ENCODE measurements at regions not wholly inside any gene's neighbourhood (a gene's known extent, or its start where the extent isn't known, plus 50 kb on each side); places are given as distances from the start of the nearest gene placed in this dataset.

DNA sequence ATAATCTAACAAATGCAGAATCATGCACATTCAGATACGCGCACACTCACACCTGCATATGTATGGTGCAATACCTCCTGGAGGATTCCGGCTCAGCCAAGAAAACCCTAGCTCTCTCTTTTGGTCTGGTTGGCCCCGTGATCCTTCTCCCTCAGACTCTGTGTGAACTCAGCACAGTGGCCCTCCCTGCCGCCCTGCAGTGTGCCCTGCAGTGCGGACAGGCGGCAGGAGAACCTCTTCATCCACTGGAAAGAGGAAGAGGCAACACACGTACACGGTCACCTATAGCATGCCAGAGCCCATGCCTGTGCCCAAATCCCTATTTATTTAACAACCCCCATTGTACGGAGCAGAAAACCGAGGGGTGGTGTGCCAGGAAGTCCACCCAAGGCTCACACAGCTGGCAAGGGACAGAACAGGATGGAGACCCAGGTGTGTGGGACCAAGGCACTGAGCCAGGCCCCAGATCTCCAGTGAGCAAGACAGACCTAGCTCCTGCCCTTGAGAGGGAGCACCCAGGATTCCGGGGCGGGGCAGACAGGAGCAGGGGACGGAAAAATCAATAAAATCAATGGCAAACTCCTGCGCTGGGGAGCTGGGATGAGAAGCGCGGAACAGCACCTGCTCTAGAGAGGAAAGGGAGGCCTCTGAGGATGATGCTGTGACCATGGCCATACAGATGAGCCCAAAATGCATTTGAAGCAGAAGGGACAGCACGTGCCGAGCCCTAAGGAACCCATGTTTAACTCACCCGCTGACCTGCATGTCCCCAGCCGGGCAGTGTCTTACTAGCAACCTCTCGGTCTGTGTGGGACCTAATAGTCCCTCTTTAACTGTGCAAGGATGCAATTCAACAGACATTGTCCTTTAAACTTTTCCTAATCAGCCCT is 54.7 kb upstream of the CIBAR2 start (continued):
- TF ChIP-seq, protein P1, sequence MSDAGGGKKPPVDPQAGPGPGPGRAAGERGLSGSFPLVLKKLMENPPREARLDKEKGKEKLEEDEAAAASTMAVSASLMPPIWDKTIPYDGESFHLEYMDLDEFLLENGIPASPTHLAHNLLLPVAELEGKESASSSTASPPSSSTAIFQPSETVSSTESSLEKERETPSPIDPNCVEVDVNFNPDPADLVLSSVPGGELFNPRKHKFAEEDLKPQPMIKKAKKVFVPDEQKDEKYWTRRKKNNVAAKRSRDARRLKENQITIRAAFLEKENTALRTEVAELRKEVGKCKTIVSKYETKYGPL (CRISPR knock-in tag; IDR thresholded peaks at IDR 0.05), result no peak
- TF ChIP-seq NR2F2 (IDR thresholded peaks at IDR 0.05; ENCODE audit: borderline replicate concordance, low read depth), result peak; percentile 74; the same call in 1 of the 2 replicates
- peak; percentile 69; the same call in 1 of the 2 replicates for TF ChIP-seq YEATS4 (CRISPR knock-in tag; IDR thresholded peaks at IDR 0.05; ENCODE audit: borderline replicate concordance)
- 0 out of 2 replicates have a peak, but pooled peaks have one; percentile 22 for TF ChIP-seq ZNF136 (CRISPR knock-in tag; IDR thresholded peaks at IDR 0.05; ENCODE audit: low read depth)
- TF ChIP-seq ZNF607 (CRISPR knock-in tag; IDR thresholded peaks at IDR 0.05; ENCODE audit: borderline replicate concordance), result no peak
- TF ChIP-seq ZSCAN12 (CRISPR knock-in tag; IDR thresholded peaks at IDR 0.05), result no peak
- 0 out of 2 replicates have a peak, but pooled peaks have one; percentile 13 for TF ChIP-seq SIN3A (IDR thresholded peaks at IDR 0.05; ENCODE audit: borderline replicate concordance, low read depth, low read length)
- peak; percentile 53; the same call in 1 of the 2 replicates for TF ChIP-seq TBX2 (CRISPR knock-in tag; IDR thresholded peaks at IDR 0.05; ENCODE audit: borderline replicate concordance)
- TF ChIP-seq ZNF333 (CRISPR knock-in tag; IDR thresholded peaks at IDR 0.05; ENCODE audit: borderline replicate concordance), result 0 out of 2 replicates have a peak, but pooled peaks have one; percentile 44
- TF ChIP-seq ZSCAN21 (CRISPR knock-in tag; IDR thresholded peaks at IDR 0.05; ENCODE audit: borderline replicate concordance), result peak; percentile 59
- peak; percentile 58 for TF ChIP-seq SP4 (CRISPR knock-in tag; IDR thresholded peaks at IDR 0.05)
- peak; percentile 78; the same call in 1 of the 2 replicates for TF ChIP-seq ZNF557 (CRISPR knock-in tag; IDR thresholded peaks at IDR 0.05)
- TF ChIP-seq HOXA3 (CRISPR knock-in tag; IDR thresholded peaks at IDR 0.05), result peak; percentile 68
- TF ChIP-seq, protein P2, sequence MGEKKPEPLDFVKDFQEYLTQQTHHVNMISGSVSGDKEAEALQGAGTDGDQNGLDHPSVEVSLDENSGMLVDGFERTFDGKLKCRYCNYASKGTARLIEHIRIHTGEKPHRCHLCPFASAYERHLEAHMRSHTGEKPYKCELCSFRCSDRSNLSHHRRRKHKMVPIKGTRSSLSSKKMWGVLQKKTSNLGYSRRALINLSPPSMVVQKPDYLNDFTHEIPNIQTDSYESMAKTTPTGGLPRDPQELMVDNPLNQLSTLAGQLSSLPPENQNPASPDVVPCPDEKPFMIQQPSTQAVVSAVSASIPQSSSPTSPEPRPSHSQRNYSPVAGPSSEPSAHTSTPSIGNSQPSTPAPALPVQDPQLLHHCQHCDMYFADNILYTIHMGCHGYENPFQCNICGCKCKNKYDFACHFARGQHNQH (CRISPR knock-in tag; IDR thresholded peaks at IDR 0.05), result 0 out of 2 replicates have a peak, but pooled peaks have one; percentile 21
- TF ChIP-seq ZMAT3 (CRISPR knock-in tag; conservative IDR thresholded peaks at IDR 0.05), result peak; percentile 76; the same call in 1 of the 2 replicates
- TF ChIP-seq, protein P3, sequence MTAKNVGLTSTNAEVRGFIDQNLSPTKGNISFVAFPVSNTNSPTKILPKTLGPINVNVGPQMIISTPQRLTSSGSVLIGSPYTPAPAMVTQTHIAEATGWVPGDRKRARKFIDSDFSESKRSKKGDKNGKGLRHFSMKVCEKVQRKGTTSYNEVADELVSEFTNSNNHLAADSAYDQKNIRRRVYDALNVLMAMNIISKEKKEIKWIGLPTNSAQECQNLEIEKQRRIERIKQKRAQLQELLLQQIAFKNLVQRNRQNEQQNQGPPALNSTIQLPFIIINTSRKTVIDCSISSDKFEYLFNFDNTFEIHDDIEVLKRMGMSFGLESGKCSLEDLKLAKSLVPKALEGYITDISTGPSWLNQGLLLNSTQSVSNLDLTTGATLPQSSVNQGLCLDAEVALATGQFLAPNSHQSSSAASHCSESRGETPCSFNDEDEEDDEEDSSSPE (CRISPR knock-in tag; IDR thresholded peaks at IDR 0.05), result peak; percentile 67; the same call in 1 of the 2 replicates
- TF ChIP-seq, protein P4, sequence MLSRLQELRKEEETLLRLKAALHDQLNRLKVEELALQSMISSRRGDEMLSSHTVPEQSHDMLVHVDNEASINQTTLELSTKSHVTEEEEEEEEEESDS (CRISPR knock-in tag; IDR thresholded peaks at IDR 0.05; ENCODE audit: borderline replicate concordance), result 0 out of 2 replicates have a peak, but pooled peaks have one; percentile 53
- TF ChIP-seq, protein P5, sequence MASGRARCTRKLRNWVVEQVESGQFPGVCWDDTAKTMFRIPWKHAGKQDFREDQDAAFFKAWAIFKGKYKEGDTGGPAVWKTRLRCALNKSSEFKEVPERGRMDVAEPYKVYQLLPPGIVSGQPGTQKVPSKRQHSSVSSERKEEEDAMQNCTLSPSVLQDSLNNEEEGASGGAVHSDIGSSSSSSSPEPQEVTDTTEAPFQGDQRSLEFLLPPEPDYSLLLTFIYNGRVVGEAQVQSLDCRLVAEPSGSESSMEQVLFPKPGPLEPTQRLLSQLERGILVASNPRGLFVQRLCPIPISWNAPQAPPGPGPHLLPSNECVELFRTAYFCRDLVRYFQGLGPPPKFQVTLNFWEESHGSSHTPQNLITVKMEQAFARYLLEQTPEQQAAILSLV (CRISPR knock-in tag; IDR thresholded peaks at IDR 0.05; ENCODE audit: borderline replicate concordance), result no peak
- peak; percentile 15; the same call in 1 of the 2 replicates for TF ChIP-seq ZNF878 (CRISPR knock-in tag; IDR thresholded peaks at IDR 0.05)
- TF ChIP-seq ZFAT (CRISPR knock-in tag; conservative IDR thresholded peaks at IDR 0.05), result no peak
- no peak for TF ChIP-seq MEIS2 (CRISPR knock-in tag; IDR thresholded peaks at IDR 0.05)
- TF ChIP-seq ZNF552 (CRISPR knock-in tag; IDR thresholded peaks at IDR 0.05; ENCODE audit: borderline replicate concordance), result peak; percentile 60; the same call in 1 of the 2 replicates
- no peak for TF ChIP-seq ZNF354B (CRISPR knock-in tag; IDR thresholded peaks at IDR 0.05)
- TF ChIP-seq NONO (IDR thresholded peaks at IDR 0.05), result no peak
- TF ChIP-seq NONO (CRISPR knock-in tag; conservative IDR thresholded peaks at IDR 0.05), result peak; percentile 59
- TF ChIP-seq ZNF12 (CRISPR knock-in tag; IDR thresholded peaks at IDR 0.05), result no peak
